Muscle of leg (tissue), 3 donors: ENCODE measurements at regions not wholly inside any gene's neighbourhood (a gene's known extent, or its start where the extent isn't known, plus 50 kb on each side); places are given as distances from the start of the nearest gene placed in this dataset.
"Not testable (repeated sequence)": the region's sequence is repeated elsewhere in the genome, so short reads cannot be mapped to it uniquely, and the experiment has no call there.

Experiments used
- DNase-seq: peaks from one replicate; pipeline ENCODE4 v3.0.0; 2013
- H3K27ac ChIP-seq: one replicate; pipeline ENCODE4 v1.5.1; 2013; ENCODE audit warnings: mild to moderate bottlenecking, low read length, control low read depth
- H3K27me3 ChIP-seq: one replicate; pipeline ENCODE4 v1.6.1; 2013; ENCODE audit warnings: low read length; ENCODE audit not compliant: control insufficient read depth, insufficient read depth
- H3K36me3 ChIP-seq: one replicate; pipeline ENCODE4 v1.6.1; 2013; ENCODE audit warnings: low read length; ENCODE audit not compliant: control insufficient read depth, insufficient read depth
- H3K4me1 ChIP-seq: one replicate; pipeline ENCODE4 v1.6.1; 2013; ENCODE audit warnings: low read length; ENCODE audit not compliant: control insufficient read depth, insufficient read depth
- H3K4me3 ChIP-seq: one replicate; pipeline ENCODE4 v1.5.1; 2013; ENCODE audit warnings: low read length, control low read depth
- H3K9me3 ChIP-seq: replicated peaks from 2 replicates; pipeline ENCODE4 v1.6.1; 2013; ENCODE audit warnings: low read depth, low read length; ENCODE audit not compliant: control insufficient read depth
- WGBS: methylation state at CpG from one replicate; pipeline ENCODE4 v1.1.5; 2013; ENCODE audit warnings: missing lambda C conversion rate; ENCODE audit not compliant: insufficient coverage; 5-methylcytosine and 5-hydroxymethylcytosine counted together

DNA sequence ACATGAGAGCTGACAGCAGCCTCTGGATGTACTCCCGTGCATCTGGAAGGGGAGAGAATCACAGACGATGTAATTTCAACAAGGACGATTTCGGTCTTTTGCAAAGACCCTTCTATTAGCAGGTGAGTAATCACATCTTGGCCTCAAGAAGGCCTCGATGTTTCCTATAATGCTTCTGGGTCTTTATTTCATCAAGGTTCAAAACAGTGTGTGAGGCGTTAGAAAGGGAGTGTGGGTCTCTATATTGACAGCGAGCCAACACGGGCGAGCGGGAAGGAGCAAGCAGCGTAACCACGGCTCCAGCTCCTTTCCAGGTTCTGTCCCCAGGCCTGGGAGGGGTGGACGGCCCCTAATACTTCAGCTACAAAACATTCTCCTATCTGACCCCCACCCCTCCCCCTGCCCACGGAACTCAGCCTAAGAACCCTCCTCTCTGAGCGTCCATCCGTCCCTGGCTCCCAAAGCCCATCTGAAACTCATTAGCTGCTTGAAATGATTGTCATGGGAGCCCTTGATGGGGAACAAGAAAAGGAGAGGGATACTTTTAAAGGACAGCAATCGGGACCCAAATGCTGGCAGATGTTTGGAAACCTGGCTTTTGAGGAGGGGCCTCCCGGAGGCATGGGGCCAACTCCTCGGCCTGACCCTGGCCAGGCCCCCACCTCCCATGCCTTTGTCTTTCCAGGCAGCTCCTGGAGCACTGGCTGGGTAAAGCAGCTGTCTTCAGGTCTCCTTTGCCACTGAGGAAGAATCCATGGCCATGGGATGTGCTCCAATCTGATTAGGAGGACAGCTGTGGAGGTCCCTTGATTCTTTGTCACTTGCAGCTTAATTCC, 250.8 kb downstream of the FOXD2 start:
- H3K27me3 ChIP-seq, result peaks cover 33% of the 10 kb centered on the region
- 11% methylated on average over 7 of the region's 19 CpGs for WGBS
- peak overlapping the region; percentile 74 for H3K27ac ChIP-seq
- DNase-seq, result peak; percentile 78
- peaks cover 35% of the 10 kb centered on the region for H3K4me1 ChIP-seq
- no peaks in the 10 kb centered on the region for H3K36me3 ChIP-seq
- no peak overlapping the region for H3K4me3 ChIP-seq
- H3K9me3 ChIP-seq, result no peaks in the 10 kb centered on the region

DNA sequence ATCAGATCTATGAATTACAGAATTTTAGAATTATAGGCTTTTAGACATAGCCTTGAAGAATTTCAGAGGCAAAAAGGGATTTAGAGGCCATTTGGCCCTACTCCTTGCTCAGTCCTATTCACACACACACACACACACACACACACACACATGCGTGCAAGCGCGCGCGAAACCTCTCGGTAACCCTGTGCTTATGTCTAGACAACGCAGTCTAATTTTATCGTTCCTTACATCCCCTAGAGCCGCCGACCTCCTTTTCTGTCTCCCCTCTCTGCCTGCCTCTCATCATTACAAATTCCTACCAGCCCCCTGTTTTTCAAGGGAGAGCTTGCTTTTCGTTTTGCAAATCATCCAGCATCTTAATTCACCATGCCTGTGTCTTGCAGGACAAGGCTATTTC, 252.1 kb downstream of the FOXD2 start:
- no peak for DNase-seq
- H3K4me1 ChIP-seq, result peaks cover 34% of the 10 kb centered on the region
- no peak overlapping the region for H3K4me3 ChIP-seq
- WGBS, result 39% methylated on average over 10 of the region's 11 CpGs
- no peaks in the 10 kb centered on the region for H3K36me3 ChIP-seq
- peaks cover 30% of the 10 kb centered on the region for H3K27me3 ChIP-seq
- no peaks in the 10 kb centered on the region for H3K9me3 ChIP-seq
- H3K27ac ChIP-seq, result no peak overlapping the region

DNA sequence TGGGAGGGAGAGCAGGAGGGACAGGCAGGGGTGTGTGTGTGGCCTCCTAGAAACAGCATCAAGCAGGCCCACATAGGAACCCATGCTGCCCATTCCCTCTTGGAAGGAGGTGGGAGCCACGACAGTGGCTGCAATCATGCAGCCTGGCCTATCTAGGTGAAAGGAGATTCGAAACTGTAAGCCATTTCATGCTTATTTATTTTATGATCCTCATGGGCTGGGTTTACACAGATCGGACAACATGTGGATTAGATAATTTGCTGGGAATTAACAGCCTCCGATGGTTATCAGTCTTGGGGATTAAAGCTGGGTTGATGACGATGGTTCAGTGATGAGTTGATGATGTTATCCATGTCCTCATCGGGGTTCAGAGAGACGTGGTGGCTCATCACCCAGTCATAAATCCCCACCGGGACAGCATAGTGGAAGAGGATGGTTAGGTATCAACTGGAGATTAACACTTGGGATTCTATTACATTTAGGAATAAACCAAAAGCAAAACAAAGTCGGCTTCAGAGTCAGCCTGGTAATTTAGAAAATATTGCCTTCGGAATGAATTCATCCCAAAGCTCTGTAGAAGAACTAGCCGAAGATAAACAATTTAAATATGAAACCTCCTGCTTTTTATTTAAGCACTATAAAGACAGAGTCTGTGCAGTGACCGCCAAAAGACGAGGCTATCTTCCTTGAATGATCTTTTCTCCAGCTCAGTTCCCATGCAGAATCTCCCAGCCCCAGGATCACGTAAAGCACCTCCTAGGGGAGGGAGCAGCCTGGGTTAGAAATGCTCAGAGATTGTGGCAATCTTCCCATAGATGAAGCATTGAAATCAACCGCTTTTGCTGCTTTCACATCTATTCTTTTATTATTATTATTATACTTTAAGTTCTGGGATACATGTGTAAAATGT, 252.8 kb downstream of the FOXD2 start:
- DNase-seq, result no peak

DNA sequence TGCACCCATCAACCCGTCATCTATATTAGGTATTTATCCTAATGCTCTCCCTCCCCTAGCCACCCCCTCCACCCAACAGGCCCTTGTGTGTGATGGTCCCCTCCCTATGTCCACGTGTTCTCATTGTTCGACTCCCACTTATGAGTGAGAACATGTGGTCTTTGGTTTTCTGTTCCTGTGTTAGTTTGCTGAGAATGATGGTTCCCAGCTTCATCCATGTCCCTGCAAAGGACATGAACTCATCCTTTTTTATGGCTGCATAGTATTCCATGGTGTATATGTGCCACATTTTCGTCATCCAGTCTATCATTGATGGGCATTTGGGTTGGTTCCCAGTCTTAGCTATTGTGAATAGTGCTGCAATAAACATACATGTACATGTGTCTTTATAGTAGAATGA, 253.4 kb downstream of the FOXD2 start:
- DNase-seq, H3K4me3 ChIP-seq, H3K27ac ChIP-seq, H3K36me3 ChIP-seq, H3K9me3 ChIP-seq: not testable (repeated sequence)
- WGBS, result no CpG with 5 or more reads among the region's 4 CpGs
- peaks cover 30% of the 10 kb centered on the region for H3K27me3 ChIP-seq
- H3K4me1 ChIP-seq, result peaks cover 29% of the 10 kb centered on the region

More for the DNA sequence above, 252.8 kb downstream of the FOXD2 start:
- 14% methylated on average over 2 of the region's 15 CpGs for WGBS
- no peaks in the 10 kb centered on the region for H3K9me3 ChIP-seq
- no peaks in the 10 kb centered on the region for H3K36me3 ChIP-seq
- H3K27me3 ChIP-seq, result peaks cover 30% of the 10 kb centered on the region
- peaks cover 29% of the 10 kb centered on the region for H3K4me1 ChIP-seq
- no peak overlapping the region for H3K27ac ChIP-seq
- H3K4me3 ChIP-seq, result no peak overlapping the region

DNA sequence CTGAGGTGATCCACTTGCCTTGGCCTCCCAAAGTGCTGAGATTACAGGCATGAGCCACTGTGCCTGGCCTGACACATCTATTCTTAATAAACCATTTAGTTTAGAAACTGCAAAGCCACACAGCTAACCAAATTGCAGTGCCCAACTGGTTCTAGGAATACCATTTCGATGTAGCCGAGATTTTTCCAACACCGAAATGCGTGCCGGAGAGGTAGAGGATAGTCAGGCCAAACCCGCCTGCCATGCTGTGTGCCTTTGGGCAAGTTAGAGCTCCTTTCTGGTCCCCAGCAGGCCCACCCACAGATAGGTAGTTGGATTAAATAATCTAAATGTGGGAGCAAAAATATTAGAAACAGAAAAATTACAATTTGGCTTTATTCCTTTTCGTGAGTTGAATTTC, 254.4 kb downstream of the FOXD2 start:
- Histone ChIP-seq H3K4me1 (peaks cover 27% of the 10 kb centered on the region), H3K9me3 (no peaks in the 10 kb centered on the region), H3K27me3 (peaks cover 28% of the 10 kb centered on the region), H3K27ac (no peak overlapping the region), H3K36me3 (no peaks in the 10 kb centered on the region), H3K4me3 (no peak overlapping the region)
- DNase-seq, result no peak
- WGBS, result 94% methylated on average over 6 of the region's 7 CpGs

DNA sequence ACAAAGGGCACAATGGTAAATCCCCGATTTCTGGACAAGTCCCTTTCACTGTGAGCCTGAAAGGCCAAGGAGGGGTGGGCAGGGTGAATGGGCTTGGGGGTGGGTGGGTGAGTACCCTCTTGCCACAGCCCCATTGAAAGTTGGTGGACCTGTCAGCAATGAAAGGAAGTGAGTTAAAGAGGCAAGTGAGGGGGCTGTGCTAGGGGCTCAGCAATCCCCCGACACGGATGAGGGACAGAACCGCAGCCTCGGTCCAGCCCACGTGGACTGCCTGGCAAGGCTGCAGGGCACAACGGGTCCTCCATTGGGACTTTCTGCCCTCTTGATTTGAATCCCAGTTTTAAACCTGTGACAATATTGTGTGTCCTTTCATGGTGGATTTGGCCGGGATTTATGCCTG, 255.3 kb downstream of the FOXD2 start:
- peaks cover 18% of the 10 kb centered on the region for H3K4me1 ChIP-seq
- H3K9me3 ChIP-seq, result no peaks in the 10 kb centered on the region
- DNase-seq, result no peak
- 77% methylated on average over 7 of the region's 8 CpGs for WGBS
- H3K27ac ChIP-seq, result no peak overlapping the region
- peaks cover 20% of the 10 kb centered on the region for H3K27me3 ChIP-seq
- H3K4me3 ChIP-seq, result no peak overlapping the region
- no peaks in the 10 kb centered on the region for H3K36me3 ChIP-seq

DNA sequence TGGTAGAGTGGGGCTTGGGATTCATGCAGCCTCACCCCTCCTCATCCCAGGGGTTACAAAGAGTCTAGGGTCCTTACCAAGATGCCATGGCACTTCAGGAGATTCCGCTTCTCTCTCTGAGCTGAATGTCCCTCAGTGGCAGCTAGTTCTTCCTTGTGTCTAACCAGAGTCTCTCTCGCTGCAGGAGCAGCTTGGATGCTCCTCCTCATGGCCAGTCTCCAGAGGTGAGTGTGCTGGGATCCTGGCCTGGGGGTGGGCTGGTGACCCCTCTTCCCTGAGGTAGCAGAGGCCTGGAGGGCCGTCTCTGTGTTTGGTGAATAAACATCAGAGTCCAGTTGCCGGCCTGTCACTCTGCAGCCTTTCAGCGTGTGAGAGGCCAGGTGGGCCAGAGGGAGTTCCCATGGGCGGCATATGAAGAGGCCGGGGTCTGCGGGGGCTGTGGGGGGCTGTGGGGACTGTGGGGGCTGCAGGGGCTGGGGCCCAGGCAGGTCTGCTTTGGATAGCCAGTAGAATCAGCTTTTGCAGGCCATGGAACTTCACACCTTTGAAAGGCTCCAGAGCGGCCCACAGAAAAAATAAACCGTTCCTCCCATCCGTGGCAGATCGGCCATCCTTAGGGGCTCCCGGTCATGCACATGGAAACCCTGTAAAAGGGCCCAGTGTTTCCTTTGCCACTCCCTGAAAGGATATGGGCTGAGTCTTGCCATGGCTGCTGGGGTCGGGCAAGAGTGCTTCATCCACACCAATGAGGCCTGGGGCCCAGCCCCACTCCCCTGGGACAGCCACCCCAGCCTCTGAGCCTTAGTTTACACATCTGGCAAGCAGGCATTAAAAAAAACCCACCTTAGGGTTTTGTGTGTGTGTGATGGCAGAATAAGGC, 256.4 kb downstream of the FOXD2 start:
- no peaks in the 10 kb centered on the region for H3K9me3 ChIP-seq
- peaks cover 10% of the 10 kb centered on the region for H3K27me3 ChIP-seq
- no peaks in the 10 kb centered on the region for H3K36me3 ChIP-seq
- H3K4me1 ChIP-seq, result peaks cover 8% of the 10 kb centered on the region
- DNase-seq, result no peak
- H3K4me3 ChIP-seq, result no peak overlapping the region
- WGBS, result 72% methylated on average over 11 of the region's 14 CpGs
- no peak overlapping the region for H3K27ac ChIP-seq

DNA sequence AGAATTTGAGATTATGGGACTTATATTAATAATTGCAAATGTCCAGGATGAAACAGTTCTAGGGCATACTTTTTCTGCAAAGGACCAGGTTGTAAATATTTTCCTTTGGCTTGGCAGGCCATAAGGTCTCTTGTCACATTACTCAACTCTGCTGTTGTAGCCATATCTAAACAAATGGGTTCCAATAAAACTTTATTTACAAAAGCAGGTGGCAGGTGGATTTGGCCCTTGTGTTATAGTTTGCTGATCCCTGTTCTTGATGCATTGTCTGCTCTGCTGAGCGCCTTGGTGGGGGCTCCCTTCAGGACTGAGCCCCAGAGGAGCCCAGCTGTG, 258.5 kb downstream of the FOXD2 start:
- WGBS, result 86% methylated on average over 1 of the region's 1 CpG
- H3K4me3 ChIP-seq, result no peak overlapping the region
- DNase-seq, result no peak
- H3K27me3 ChIP-seq, result peaks cover 2% of the 10 kb centered on the region
- no peaks in the 10 kb centered on the region for H3K9me3 ChIP-seq
- H3K27ac ChIP-seq, result no peak overlapping the region
- no peaks in the 10 kb centered on the region for H3K36me3 ChIP-seq
- H3K4me1 ChIP-seq, result no peaks in the 10 kb centered on the region

DNA sequence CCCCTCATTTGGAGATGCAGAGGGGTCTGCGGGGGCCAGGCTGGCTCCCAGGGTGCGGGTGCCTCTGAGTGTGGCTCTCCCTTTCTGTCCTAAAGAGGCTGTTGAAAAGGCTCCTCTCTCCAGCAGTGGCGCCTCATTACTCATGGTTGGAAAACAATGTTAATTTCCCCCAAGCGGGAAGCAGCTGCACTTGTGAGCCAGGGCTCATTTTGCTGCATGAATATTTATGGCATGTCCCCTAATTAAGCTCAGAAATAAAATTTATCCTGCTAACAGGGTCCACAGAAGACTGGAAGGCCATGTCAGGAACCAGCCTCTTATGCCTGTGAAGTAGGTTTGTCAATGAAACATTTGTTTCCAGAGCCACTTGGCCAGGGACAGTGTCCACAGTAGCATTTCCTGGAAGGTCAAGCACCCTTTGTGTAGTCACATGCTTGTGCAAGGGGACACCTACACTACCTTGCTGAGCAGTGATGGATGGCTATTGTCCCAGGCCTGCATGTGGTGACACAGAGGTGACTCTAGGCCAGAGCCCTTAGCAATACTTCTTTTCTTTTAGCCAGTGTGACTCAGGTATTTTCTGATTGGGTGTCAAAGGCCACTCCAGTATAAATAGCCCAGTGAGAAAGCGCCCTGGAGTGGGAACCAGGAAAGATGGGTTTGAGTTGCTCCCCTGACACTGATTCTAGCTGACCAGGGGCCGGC, 259.0 kb downstream of the FOXD2 start:
- Histone ChIP-seq H3K9me3 (no peaks in the 10 kb centered on the region), H3K4me1 (no peaks in the 10 kb centered on the region), H3K36me3 (no peaks in the 10 kb centered on the region), H3K27me3 (peaks cover 2% of the 10 kb centered on the region), H3K4me3 (no peak overlapping the region), H3K27ac (no peak overlapping the region)
- DNase-seq, result no peak
- 75% methylated on average over 5 of the region's 6 CpGs for WGBS
